ENCODE measurements at regions not wholly inside any gene's neighbourhood (a gene's known extent, or its start where the extent isn't known, plus 50 kb on each side); places are given as distances from the start of the nearest gene placed in this dataset.

DNA sequence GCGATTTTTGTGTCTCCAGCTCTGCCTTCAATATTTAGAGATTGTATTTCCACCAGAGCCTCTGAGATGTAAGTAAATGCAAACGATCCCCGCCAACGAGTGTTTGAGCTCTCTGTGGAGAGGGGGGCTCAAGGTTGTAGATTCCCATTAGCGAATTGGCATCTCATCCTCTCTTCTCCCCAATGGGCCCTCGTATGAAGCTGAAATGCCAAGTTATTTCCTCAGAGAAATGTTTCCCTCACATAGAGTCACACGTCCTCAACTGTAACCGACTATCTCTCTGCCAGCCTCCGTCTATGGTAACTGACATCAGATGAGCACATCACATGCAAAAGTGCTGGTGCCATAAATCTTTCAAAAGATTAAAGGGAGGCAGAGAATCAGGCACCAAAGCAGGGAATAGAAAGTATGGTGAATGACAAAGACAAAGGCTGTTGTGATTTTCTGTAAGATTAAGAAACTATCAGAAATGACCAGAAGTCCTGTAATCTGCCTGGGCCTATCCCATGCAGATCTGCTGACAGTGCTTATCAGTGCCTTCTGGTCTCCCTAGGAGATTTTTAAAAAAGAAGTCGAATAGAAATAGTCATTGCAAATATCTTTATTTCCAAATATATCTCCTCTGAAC is 157.1 kb downstream of the PDGFRA start:
- no peak overlapping the region for H3K27ac ChIP-seq
- H3K36me3 ChIP-seq (replicated peaks): no peaks in the 10 kb centered on the region
- no peak overlapping the region for H3K4me3 ChIP-seq (ENCODE audit: low read depth, low read length)
- in situ Hi-C loops (cut with HindIII; ENCODE audit: low pct_ligation_motif_present, low sequenced_read_pairs): no loop called here
- TF ChIP-seq, protein P1, sequence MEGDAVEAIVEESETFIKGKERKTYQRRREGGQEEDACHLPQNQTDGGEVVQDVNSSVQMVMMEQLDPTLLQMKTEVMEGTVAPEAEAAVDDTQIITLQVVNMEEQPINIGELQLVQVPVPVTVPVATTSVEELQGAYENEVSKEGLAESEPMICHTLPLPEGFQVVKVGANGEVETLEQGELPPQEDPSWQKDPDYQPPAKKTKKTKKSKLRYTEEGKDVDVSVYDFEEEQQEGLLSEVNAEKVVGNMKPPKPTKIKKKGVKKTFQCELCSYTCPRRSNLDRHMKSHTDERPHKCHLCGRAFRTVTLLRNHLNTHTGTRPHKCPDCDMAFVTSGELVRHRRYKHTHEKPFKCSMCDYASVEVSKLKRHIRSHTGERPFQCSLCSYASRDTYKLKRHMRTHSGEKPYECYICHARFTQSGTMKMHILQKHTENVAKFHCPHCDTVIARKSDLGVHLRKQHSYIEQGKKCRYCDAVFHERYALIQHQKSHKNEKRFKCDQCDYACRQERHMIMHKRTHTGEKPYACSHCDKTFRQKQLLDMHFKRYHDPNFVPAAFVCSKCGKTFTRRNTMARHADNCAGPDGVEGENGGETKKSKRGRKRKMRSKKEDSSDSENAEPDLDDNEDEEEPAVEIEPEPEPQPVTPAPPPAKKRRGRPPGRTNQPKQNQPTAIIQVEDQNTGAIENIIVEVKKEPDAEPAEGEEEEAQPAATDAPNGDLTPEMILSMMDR (IDR thresholded peaks at IDR 0.05; ENCODE audit: low read depth, low read length, missing control alignments): no peak
- no peaks in the 10 kb centered on the region for H3K27me3 ChIP-seq (replicated peaks)
- no peak for DNase-seq

DNA sequence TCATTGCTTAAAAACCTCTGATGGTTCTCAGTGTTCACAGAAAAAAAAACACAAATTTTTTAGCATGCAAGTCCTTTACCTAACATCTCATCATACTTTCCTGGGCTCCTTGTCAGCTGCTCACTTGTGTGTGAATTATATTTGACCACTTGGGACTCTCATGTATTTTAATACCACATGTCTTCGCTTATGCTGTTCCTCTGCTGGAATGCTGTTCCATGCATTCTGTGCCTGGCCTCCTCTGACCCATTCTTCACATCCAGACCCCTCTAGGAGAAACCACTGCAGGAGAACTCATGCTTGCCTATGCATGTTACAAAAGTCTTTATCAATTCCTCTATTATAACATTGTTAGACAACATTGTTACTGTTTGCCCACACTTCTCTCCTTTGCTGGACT is 157.6 kb downstream of the PDGFRA start:
- in situ Hi-C loops (cut with HindIII; ENCODE audit: low pct_ligation_motif_present, low sequenced_read_pairs): no loop called here
- DNase-seq: no peak
- TF ChIP-seq, protein P1 (IDR thresholded peaks at IDR 0.05; ENCODE audit: low read depth, low read length, missing control alignments): no peak
- Histone ChIP-seq H3K36me3 (replicated peaks) (no peaks in the 10 kb centered on the region), H3K4me3 (ENCODE audit: low read depth, low read length) (no peak overlapping the region), H3K27me3 (replicated peaks) (no peaks in the 10 kb centered on the region), H3K27ac (no peak overlapping the region)

DNA sequence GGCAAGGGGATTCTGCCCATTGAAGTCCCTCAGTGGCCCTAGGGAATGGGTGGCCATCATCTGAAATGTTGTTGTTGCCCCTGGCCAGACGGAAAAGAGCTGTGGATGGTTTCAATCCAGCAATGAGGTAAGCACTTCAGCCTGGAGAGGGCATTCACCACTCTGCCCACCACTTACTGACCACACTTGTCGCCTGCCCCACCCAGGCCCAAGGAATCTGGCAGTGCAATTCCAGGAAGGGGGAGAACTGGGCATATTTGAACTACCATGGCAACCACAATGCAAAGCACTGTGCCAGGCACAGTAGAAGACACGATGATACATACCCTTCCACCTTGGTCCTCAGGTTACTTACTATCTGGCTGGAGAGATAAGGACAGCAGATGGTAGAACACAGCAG is 161.6 kb downstream of the PDGFRA start:
- in situ Hi-C loops (cut with HindIII; ENCODE audit: low pct_ligation_motif_present, low sequenced_read_pairs): no loop called here
- no peak overlapping the region for H3K4me3 ChIP-seq (ENCODE audit: low read depth, low read length)
- DNase-seq: no peak
- H3K36me3 ChIP-seq (replicated peaks): no peaks in the 10 kb centered on the region
- no peaks in the 10 kb centered on the region for H3K27me3 ChIP-seq (replicated peaks)
- H3K27ac ChIP-seq: no peak overlapping the region
- TF ChIP-seq, protein P1 (IDR thresholded peaks at IDR 0.05; ENCODE audit: low read depth, low read length, missing control alignments): no peak

DNA sequence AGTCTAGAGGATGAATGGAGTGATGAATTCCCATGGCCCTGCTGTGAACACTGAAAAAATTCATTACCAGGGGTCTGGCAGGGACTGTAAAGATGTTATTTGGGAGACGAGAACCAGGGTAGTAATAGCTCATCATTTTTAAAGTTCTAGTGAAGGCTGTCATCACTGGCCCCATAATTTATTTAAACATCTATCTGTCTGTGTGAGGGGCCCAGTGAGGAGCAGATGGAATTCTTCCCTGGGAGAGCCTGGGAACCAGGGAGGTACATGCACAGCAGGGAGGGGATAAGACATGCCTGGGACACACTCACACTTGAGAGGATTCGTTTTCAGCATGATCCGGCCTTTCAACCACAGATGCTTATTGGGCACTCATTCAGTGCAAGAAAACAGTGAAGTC is 162.0 kb downstream of the PDGFRA start:
- H3K4me3 ChIP-seq (ENCODE audit: low read depth, low read length): no peak overlapping the region
- no peaks in the 10 kb centered on the region for H3K36me3 ChIP-seq (replicated peaks)
- in situ Hi-C loops (cut with HindIII; ENCODE audit: low pct_ligation_motif_present, low sequenced_read_pairs): no loop called here
- H3K27me3 ChIP-seq (replicated peaks): no peaks in the 10 kb centered on the region
- TF ChIP-seq, protein P1 (IDR thresholded peaks at IDR 0.05; ENCODE audit: low read depth, low read length, missing control alignments): no peak
- no peak for DNase-seq
- H3K27ac ChIP-seq: no peak overlapping the region

DNA sequence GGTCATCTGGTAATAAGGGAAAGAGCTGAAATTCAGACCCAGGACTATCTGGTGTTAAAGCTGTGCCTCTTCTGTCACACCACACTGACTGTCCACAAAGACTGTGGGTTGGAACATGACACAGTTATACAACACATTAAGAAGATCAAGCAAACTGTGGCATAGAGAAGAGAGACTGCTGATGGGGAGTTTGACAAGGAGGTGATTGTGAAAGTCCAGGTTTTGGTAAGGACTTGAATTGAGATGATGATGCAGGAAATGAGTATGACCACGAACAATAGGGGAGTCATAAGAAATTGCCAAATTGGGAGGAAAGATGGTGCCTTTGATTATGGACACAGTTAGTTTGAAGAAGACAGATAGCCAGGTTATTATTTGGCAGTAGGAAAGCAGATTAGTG is 163.4 kb downstream of the PDGFRA start:
- in situ Hi-C loops (cut with HindIII; ENCODE audit: low pct_ligation_motif_present, low sequenced_read_pairs): no loop called here
- Histone ChIP-seq H3K27ac (no peak overlapping the region), H3K36me3 (replicated peaks) (no peaks in the 10 kb centered on the region), H3K27me3 (replicated peaks) (no peaks in the 10 kb centered on the region), H3K4me3 (ENCODE audit: low read depth, low read length) (no peak overlapping the region)
- TF ChIP-seq, protein P1 (IDR thresholded peaks at IDR 0.05; ENCODE audit: low read depth, low read length, missing control alignments): no peak
- no peak for DNase-seq

DNA sequence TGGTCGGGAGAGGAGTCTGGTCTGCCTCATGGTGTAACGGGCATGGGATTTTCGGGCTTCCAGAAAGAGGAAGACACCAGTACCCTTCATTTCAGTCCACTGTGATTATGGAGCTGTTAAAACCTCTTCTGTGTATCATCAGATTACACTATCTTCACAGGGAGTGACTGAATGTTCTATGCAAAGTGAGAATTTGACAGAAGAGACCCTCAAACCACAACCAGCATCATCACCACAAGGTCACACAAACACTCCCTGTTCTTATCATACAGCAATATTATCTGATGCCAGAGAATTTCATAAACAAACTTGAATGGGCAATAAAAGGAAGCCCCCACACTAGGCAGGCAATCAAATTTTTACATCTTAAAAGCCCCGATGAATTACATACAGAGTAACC is 164.2 kb downstream of the PDGFRA start:
- H3K27ac ChIP-seq: no peak overlapping the region
- TF ChIP-seq, protein P1 (IDR thresholded peaks at IDR 0.05; ENCODE audit: low read depth, low read length, missing control alignments): no peak
- in situ Hi-C loops (cut with HindIII; ENCODE audit: low pct_ligation_motif_present, low sequenced_read_pairs): no loop called here
- no peaks in the 10 kb centered on the region for H3K36me3 ChIP-seq (replicated peaks)
- no peak for DNase-seq
- no peaks in the 10 kb centered on the region for H3K27me3 ChIP-seq (replicated peaks)
- no peak overlapping the region for H3K4me3 ChIP-seq (ENCODE audit: low read depth, low read length)
